ENCODE measurements at regions not wholly inside any gene's neighbourhood (a gene's known extent, or its start where the extent isn't known, plus 50 kb on each side); places are given as distances from the start of the nearest gene placed in this dataset.

DNA sequence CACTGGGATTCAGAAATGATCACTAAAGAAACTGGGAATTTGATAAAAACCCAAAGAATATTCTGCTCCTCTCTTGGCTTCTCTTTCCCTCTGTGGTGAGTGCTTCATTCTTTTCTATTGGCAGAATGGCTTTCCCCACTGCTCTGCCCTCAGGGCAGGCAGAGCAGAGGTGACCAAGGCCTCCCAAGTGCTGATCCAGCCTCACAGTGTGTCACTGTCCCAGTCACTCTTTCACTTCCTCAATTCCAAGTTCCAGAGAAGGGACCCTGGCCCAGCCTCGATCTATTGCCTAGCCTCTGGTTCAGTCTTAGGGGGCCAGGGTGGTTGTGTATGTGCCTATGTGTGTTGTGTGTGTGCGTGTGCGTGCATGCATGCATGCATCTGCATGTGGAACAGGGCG lies 180.6 kb upstream of the TMTC4 start:
- no peak for DNase-seq (ENCODE audit: low spot score)

DNA sequence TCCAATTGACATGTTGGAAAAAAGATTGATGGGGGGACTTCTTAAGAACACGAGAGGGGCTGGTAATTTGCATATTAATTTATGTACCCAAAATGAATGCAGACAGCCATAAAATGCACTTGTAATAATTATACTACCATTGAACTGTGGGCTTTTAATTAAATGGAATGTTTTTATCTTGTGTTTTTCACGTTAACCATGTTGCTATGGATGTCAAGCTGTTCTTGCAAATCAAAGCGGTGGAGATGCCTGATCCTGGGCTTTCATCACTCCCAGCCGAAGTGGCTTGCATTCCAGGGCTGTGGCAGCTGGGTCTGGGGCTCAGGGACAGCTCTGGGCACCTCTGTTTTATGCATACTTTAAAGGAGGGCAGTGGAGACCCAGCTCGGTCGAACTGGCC lies 179.4 kb upstream of the TMTC4 start:
- no peak for DNase-seq (ENCODE audit: low spot score)

DNA sequence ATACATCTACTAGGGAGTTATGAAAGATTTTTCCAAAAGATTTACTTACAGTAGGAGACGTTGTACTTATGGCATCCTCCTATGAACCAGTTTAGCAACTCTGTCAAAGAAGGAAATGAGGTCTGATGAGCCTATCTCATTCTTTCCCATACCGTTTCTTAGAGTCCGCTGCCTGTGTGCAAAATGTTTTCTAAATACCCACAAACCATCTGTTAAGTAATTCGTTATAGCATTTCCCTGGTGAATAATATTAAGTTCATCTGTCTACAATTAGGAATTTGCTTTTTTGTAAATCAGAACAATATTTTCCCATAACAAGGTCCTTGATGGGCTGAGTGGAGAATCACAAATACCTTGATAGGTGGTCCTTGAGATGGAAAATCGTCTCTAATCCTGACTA lies 178.8 kb upstream of the TMTC4 start:
- DNase-seq (ENCODE audit: low spot score), result no peak

DNA sequence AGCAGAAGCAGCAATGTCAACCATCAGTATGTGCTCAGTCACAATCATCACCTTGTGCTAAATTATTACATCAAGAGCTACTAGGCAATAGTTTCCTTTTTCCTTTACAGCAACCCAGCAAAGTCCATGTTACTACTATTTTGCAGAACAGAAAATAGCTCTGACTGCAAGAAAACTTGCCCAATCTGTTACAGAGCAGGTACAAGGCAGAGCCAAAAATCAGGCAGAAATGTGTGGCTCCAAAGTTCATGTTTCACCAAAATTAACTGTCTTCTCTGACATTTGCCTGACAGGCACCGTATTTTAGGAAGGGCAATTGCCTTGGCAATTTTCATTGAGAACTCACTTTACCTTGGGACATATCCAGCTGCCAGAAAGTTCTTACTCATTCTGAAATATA lies 177.6 kb upstream of the TMTC4 start:
- DNase-seq (ENCODE audit: low spot score), result no peak

DNA sequence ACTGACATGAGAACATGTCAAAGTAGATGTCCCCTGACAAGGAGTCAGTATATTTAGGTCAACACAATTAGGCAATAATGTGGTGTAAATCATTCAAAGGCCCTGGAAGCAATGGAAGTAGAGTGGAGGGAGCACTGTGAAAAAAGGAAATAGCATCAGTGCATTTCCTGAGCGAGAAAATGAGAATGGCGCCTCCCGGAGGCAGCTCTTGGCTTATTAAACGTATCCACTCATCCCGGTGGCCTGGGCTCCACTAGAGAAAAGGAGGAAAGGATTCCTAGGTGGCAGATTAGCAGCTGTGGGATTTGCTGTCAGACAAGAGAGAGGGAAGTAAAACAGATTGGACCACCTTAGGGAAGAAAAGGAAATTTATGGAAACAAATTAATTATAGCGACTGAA lies 173.7 kb upstream of the TMTC4 start:
- no peak for DNase-seq (ENCODE audit: low spot score)

DNA sequence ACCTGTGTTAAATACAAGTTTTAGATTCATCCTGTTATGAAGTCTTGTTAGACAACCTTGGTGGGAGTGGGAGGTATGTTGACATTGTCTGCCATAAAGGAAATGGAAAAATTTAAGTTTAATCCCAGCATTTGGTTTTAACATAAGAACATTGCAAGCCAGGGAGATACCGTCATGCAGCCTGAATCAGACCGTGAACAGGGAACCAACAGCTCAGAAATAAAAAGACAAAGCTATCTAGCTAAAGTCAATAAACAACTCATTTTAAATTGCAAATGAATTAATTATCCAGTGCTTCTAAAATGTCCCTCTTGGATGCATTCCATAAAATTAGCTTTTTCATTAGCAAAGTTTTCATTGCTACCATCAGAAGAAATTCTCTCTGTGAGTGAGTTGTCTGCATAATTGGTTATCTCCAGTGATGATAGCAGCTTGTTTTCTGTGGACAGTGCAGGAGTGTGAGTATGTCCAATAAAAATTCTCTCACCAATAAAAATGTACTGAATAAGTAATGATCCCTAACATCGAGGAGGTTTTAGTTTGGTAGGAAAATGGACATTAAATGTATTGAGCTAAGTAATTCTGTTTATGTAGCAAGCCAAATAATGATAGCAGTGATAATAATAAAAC lies 170.6 kb upstream of the TMTC4 start:
- DNase-seq (ENCODE audit: low spot score), result no peak

DNA sequence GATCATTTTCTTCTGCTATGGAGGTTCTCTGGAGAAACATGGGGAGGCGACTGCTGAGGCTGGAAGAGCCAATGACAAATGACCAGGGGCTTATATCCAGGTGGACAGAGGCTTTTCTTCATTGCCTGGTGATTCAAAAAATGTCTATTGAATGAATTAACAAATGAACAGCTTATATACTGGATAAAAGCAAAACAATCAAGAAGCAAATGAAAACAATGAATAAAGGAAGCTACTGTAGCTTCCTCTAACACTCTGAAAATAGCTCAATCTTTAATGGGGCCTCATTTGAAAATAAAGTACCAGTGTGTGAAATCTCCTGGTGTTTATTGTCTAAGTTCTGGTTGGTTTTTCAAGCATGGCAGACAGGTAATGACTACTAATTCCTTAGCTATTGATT lies 167.5 kb upstream of the TMTC4 start:
- DNase-seq (ENCODE audit: low spot score), result no peak

DNA sequence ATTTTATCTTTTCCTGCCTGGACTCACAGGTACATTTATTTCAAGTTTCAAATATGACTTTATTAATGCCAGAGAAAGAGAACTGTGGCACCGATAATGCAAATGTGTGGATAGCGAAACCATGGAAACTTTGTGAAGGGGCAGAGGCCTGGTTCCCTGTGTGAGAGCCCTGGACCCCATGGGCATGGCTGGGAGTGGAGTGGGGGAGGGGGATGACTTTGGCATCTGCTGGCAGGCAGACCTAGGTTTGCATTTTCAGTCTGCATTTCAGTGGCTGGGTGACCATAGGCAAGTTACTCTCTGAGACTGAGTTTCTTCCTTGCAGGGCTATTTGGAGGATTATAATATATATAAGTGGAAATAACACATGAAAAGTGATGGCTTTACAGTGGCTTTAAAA lies 163.8 kb upstream of the TMTC4 start:
- no peak for DNase-seq (ENCODE audit: low spot score)

DNA sequence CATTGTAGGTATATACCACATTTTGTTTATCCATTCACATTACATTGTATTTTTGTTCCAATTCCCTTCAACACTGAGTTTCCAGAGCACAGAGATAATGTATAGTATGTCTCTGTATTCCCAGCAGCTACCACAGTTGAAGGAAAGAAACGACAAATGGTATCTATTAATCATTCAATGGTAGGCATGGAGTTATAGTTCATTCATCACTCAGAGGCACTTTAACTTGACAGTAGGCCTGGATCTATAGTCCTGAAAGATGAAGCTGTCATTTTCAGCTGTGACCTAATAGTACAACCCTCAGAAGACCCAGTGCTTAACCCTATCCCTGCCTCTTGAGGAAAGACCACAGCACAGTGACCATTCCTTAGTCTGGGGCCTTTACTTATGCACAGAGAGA lies 163.0 kb upstream of the TMTC4 start:
- DNase-seq (ENCODE audit: low spot score), result no peak

DNA sequence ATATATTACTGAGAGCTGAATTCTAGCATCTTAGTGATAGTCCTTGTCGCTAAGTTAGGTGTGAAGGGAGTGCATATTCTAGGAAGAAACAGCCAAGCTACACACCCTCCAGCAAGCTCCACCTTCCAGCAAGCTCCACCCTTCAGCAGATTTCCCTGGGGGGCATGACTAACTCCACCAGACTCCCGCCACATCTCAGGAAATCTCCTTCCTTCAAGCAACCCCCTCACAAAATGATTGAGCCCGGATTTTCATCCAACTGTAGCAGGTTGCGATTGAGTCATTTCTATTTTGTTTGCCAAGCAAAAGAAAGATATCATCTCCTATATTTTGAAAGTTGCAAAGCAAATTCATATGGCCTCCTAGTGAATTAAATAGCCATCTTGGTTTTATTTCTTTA lies 162.1 kb upstream of the TMTC4 start:
- no peak for DNase-seq (ENCODE audit: low spot score)

DNA sequence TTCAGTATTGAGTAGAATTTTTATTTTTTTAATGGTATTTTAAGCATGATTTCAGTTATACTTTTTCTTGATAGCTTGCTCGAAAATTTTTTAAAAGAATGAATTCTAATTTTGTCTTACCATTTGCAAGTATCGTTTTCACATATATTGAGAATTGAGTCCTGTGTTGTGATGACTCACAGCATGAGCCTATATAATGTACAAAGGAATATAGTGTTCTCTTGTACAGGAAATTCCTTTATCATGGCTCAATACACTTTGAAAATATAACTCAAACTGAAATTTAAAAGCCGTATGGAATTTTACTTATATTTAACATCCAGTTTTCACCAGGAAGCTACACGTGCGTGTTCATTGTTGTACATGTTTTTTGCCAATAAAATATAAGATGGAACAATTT lies 161.1 kb upstream of the TMTC4 start:
- no peak for DNase-seq (ENCODE audit: low spot score)

DNA sequence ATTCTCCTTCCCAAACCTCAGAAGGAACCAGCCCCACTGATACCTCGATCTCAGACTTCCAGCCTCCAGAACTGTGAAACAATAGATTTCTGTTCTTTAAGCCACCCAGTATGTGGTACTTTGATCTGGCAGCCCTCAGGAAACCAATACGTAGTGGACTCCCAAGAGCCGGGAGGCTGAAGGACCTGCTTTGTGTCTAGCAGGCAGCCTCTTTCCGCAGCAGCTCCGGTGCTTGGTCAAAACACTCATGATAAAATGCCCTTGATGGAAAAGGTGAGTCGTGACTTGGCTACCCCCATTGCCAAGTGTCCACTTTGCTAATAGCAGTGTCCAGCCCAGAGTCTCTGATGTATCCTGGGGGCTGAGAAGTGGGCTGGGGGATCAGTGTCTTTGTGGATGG lies 158.8 kb upstream of the TMTC4 start:
- DNase-seq (ENCODE audit: low spot score), result no peak

DNA sequence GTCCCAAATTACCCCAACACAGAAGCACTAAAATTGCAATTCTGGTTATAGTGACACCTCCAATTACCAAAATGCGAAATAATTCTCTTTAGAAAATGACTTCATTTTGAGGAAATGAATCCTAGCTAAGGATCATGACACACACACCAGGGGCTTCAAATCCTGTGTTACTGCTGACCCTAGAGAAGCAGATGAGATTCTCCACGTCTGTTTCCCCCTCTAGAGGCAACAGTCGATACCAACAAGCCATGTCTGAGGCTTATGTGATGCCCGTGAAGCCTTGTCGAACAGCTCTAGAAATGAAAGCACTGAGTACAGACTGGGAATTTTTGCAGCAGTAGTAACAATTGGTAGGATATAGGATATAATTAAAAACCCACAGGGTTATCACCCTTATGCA lies 153.6 kb upstream of the TMTC4 start:
- no peak for DNase-seq (ENCODE audit: low spot score)

DNA sequence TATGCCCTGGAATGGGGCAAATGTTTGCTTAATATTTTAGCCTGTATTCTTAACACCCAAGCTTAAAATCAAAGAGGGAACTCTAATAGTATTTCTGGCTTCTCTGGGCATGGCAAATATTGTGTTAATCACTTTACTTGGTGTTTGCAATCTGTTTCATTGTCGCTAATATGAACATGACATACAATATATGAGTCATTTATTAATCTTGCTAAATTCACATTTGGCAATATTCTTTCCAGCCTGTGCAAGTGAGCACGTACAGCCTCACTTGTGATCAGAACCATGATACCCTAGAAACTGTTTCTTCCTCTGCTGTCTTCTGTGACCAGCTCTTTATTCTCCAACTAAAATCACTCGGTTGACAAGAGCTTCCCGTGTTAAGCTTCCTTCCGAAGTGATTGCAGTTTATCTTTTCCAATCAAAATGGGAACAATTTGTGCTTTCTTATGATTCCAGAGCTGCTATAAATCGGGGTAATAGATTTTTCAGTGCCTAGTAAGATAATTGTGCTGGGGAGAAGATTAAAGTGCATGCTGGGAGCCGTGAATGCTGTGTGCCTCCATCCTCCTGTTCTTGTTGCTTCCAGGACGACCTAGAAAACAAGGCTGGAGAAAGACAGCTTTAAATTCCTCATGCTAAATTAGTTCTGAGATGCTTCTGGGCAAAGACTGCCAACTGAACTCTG lies 153.0 kb upstream of the TMTC4 start:
- no peak for DNase-seq (ENCODE audit: low spot score)

DNA sequence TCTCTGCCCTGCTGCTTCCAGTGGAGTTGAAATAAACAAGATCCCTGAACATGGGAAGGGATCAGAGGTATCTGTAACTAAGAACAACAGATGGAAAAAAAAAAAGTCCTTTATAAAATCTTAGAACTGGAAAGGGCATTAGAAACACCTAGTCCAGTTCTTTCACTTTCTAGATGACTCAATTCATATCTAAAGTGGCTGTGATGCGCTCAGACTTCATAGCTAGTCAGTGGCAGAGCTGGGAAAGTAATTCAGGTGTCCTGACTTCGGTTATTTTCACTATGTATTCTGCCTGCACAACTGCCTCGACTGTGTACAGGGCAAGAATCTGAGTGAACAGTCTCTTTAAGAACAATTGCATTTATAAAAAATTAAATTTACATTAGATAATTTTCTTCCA lies 151.8 kb upstream of the TMTC4 start:
- no peak for DNase-seq (ENCODE audit: low spot score)

DNA sequence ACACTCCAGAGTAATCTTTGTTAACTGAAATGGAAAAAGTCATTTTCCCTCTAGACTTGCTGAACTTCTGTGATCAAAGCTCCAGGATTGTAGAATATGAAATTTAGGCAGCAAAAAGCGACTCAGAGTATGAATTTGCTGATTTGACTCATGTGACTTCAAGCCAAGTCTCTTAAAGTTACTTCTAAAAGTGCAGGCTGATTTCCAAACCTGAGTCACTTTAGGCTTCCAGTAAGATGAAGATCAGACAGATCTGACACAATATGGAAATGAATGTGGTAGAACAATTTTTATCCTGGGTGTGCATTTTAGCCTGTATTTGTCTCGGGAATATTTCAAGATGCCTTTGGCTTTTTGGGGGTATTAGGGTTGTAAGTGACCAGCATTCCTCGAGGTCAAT lies 151.0 kb upstream of the TMTC4 start:
- peak; percentile 34 for DNase-seq (ENCODE audit: low spot score)

DNA sequence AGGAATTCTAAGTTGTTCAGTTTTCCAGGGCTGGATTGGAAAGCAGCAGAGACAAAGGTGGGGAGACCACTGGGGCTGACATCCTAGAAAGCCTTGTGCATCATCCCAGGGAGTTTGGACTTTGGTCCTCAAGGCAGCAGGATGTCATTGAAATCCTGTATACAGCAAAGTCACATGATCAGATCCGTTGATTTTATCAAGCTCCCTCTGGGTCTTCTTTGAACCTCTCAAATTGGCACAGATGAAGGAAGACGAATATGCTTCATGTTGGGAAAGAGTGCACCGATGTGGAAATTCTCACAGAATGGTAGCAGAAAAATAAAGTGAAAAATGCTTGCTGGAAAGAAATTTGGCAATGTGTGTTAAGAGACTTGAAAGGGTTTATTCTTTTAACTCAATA lies 149.8 kb upstream of the TMTC4 start:
- DNase-seq (ENCODE audit: low spot score), result no peak

DNA sequence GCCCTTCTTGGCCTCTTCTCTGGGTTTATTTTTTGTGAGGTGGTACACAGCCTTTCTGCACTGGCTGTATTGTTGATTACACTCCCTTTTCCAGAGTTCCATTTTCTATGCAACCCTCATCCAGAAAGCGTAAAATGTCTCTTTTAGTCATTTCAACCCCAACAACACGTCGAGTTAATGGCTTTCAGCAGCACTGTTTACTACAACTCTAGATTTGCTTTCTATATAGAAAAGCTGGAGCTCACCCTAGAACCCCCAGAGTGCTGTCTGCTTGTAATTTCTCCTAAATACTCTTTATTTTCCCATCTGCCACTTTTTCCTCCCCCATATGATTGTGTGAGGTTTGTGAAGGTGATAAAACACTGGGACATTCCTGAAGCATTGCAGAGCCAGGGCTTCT lies 148.9 kb upstream of the TMTC4 start:
- no peak for DNase-seq (ENCODE audit: low spot score)

DNA sequence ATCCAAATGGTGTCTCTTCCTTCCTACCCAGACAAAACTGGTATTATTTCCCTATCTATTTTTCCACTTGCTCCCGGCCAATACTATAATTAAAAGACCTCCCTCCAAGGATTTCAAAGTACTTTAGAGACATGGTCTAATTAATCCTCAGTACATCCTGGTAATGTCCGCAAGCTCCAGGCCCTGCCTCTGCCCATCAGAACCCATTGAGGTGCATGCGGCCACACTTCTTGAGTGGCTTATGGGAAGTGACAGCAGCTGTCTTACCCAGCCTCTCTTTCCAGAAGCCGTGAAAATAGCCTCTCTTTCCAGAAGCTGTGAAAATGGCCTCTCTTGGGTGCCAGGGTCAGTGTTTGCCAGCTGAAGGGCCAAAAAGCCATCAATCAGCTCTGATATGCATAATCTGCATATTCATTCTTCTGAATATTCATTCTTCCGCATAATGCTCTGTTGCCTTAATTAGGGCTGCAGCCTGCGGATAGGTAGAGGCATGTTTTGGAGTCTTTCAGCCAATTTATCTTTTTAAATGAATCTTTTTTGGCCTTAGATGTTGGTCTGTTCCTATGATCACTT lies 148.4 kb upstream of the TMTC4 start:
- DNase-seq (ENCODE audit: low spot score), result no peak

DNA sequence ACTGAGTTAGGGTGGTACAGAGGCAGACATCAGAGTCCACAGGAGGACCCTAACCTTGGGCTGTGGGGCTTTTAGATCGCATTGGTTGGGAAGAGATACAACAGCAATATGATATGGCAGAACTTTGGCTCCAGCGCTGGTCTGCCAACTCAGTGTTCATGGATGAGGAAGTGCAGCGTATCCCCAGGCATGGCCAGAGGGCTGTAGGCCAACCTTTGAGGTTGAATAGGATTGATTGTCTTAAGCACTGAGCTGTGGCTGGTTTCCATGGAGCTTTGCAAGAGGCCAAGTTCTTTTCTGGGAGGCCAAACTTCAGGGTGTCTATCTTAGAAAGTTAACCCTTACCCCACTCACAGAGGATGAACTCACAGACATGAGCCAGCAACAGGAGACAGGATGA lies 144.1 kb upstream of the TMTC4 start:
- no peak for DNase-seq (ENCODE audit: low spot score)

DNA sequence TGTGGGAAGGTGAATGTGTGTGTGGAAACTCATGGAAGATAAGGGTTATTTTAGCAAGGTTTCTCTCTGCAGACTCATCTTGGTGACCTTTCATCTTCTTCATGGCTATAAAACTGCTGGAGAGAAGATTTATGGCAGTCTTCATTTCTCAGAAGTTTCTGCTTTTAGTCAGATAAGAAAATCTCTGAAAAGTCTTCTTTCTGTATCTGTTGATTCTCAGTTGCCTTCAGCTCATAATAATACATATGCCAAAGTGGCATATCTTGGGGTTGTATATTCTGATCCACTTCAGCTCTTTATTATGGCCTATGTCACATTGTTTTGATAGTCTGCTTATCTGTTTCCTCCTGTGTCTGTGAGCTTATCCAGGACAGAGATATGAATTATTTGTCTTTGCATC lies 143.3 kb upstream of the TMTC4 start:
- no peak for DNase-seq (ENCODE audit: low spot score)

DNA sequence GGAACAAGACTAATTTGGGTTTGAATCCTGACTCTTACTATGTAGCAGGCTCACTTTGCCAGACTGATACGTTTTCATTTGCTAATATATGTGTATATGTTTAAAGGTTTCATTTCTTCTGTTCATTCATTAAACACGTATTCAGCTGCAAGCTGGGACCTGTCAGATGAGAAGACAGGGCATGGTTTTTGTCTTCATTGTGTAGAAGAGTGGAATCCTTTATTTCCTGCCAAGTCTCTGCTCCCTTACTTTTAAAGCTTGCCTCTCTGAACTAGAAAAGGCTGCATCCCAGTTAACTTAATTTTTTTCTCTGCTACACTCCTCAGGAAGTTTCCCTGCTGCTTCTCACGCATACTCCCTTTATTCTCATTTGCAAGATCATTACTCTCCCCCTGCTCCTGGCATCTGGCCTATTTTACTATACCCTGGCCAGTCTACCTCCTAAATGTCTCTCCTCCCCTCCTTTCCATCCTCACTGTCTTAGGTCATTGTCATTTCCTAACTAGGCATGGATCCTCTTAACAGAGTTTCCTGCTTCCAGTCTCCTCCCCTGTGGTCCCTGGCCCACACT lies 141.0 kb upstream of the TMTC4 start:
- DNase-seq (ENCODE audit: low spot score), result no peak

DNA sequence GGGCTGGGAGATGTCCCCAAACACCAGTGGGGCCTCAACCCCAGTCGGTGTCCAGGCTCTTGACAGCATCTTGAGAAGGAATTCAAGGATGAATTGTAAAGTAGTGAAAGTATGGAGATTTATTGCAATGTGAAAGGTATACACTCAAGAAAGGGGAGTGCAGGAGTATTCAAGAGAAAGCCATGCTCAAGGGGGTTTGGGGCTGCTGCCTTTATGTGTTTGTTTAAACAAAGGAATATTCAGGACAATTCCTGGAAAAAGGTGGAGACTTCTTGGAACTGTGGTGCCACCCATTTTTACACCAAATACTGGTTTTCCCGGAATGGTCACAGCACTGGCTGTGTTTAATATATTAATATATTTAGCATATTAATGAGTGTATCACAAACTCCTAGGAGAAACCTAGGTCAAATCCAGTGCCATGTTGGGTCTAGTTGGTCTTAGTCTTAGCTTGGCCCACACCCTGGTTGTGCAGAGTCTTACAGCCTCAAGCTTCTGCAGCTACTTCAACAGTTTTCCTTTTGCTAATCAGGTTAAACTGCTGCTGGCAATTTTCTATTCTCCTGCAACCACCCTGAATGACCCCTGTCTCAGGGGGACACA lies 138.5 kb upstream of the TMTC4 start:
- DNase-seq (ENCODE audit: low spot score), result no peak

All from AG08396 (cell line).